NCI-H187 (cell line): ENCODE measurements at regions not wholly inside any gene's neighbourhood (a gene's known extent, or its start where the extent isn't known, plus 50 kb on each side); places are given as distances from the start of the nearest gene placed in this dataset.

ENCODE experiments used
- DNase-seq, 2 experiments: peaks; one replicate each; lab custom pipeline; 2025; lab: John Stamatoyannopoulos, UW

- DNase-seq, result no peak
These were observed 193.4 kb upstream of the STEAP4 start for GRCh38 chr7:88500131-88500530.

DNA sequence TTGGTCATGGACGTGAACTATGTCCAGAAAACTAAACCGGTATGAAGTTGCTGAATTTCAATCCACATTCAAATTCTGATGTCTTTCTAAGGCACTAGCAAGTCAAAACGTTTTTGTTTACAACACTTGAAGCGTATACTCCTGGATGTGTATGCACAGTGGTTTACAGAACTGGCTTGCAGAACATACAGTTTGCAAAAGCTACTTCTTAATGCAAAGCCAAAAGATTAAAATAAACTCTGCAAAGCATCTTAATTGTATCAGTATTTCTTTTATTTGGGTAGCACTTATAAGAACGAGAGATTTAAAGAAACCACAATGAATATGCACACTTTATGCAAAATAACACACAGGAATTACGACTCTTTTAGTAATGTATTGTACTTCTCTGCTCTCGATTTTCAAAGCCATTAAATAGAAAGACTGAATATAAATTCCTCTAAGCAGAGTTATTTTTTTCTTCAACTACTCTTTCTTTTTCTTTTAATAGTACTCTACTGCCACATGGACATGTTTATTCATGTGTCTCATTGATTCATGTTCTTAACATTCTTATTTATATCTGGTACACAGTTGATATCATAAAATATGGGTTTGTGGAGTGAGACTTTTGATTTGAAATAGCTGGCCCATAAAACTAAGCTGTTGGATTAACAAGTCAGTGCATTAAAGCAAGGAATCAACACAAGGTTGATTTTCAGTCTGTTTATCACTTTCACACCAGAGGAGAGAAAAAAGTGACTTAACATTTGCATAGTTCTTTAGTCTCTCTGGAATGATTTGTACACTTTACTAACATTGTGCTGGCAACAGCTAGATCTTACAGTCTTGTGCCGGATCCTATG lies 189.4 kb upstream of the STEAP4 start:
- no peak for DNase-seq

DNA sequence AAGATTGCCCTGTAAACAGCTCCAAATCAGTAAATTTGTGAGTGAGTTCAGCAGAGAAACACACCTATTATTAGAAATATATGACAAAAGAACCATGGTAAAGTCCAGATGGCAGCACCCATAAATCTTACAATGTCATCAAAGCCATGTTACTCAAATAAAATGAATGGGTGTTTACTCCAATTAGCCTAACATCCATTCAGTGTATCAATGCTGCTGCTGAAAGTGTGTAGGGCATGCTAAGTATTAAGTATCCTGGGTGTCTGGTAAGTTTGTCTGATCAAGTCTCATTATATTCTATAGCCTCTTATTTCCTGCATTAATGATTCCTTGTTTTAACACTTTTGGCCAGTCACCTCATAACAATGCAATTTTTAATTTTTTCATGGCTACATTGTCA lies 185.5 kb upstream of the STEAP4 start:
- DNase-seq, result no peak

- no peak for DNase-seq
These were observed 184.2 kb upstream of the STEAP4 start for GRCh38 chr7:88490874-88491273.

GRCh38 chr7:88490161-88490560 lies 183.5 kb upstream of the STEAP4 start:
- no peak for DNase-seq

- no peak for DNase-seq
These were observed 179.1 kb upstream of the STEAP4 start for GRCh38 chr7:88485821-88486220.

GRCh38 chr7:88484551-88484950 lies 177.9 kb upstream of the STEAP4 start:
- no peak for DNase-seq

- no peak for DNase-seq
These were observed 174.2 kb upstream of the STEAP4 start for GRCh38 chr7:88480896-88481295.

DNA sequence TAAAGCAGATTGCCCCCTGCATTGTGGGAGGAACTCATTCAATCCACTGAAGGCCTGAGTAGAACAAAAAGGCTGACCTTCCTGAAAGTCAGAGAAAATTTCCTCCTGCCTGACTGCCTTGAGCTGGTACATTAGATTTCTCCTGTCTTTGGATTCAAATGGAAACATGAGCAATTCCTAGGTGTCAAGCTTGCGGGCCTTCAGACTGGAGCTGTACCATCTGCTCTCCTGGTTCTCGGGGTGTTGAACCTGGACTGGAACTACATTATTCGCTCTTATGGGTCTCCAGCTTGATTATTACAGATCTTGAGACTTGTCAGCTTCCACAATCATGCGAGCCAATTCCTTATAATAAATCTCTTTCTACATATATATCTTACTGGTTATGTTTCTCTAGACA lies 173.6 kb upstream of the STEAP4 start:
- no peak for DNase-seq

DNA sequence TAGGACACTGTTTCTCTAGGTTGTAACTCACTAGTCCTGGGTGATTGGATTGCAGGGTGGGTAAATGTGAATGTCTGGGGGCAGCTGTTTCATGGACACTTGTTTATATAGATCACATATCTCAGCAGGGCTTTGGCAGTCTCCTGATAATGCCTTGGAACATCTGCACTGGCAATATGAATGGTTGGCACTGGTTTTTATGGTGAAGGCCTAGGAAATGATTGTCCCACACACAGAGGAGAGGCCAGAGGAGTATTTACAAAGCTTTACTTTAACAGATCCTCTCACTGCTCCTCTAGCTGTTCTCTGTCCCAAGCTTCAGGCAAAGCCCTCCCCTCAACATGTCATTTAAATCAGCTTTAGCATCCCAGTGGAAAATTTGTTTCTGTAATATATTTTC lies 171.3 kb upstream of the STEAP4 start:
- no peak for DNase-seq

- no peak for DNase-seq
These were observed 158.9 kb upstream of the STEAP4 start for GRCh38 chr7:88465600-88465999.

- no peak for DNase-seq
These were observed 156.1 kb upstream of the STEAP4 start for GRCh38 chr7:88462799-88463198.

GRCh38 chr7:88460650-88461049 lies 154.0 kb upstream of the STEAP4 start:
- DNase-seq, result no peak

- no peak for DNase-seq
These were observed 152.3 kb upstream of the STEAP4 start for GRCh38 chr7:88458946-88459345.

- no peak for DNase-seq
These were observed 151.6 kb upstream of the STEAP4 start for GRCh38 chr7:88458279-88458678.

GRCh38 chr7:88457320-88457719 lies 150.6 kb upstream of the STEAP4 start:
- no peak for DNase-seq

GRCh38 chr7:88456490-88456889 lies 149.8 kb upstream of the STEAP4 start:
- no peak for DNase-seq

GRCh38 chr7:88455696-88456095 lies 149.0 kb upstream of the STEAP4 start:
- DNase-seq, result no peak

GRCh38 chr7:88452646-88453045 lies 146.0 kb upstream of the STEAP4 start:
- no peak for DNase-seq

GRCh38 chr7:88450874-88451273 lies 144.2 kb upstream of the STEAP4 start:
- DNase-seq, result no peak

DNA sequence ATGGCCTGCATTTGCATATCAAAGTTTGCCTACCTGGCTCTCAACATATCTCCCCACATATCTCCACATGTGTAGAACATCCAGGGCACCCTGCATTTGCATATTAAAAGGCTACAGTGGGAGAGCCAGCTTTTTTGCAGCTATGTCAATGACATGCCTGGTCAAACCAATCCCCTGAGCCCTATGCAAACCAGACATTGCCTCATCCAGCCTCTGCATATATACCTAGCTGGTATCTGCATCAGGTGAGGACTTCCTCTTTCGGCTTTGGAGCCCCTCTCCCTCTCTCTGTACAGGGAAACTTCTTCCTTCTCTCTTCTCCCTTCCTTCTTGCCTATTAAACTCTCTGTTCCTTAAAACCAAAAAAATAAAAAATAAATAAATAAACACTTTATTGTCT lies 142.7 kb upstream of the STEAP4 start:
- DNase-seq, result no peak

GRCh38 chr7:88442413-88442812 lies 135.7 kb upstream of the STEAP4 start:
- DNase-seq, result no peak

- DNase-seq, result no peak
These were observed 130.4 kb upstream of the STEAP4 start for GRCh38 chr7:88437132-88437531.

DNA sequence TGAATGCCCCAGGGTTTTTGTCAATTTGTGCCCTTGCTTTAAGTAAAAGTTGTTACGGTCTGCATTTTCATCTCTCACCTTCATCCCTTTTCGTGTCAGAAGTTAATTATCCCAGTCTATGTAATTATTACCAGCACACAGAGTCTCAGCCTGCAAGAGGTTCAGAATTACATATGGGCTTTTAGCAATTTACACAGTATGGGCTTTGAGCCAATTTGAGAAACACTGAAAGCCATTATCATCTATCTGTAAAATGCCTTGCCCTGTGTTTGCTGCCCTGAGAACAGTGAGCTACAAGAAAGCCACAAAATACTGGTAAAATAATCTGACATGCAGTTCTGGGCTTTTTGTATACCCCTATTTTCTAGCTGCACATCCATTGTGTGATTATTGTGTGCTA lies 125.6 kb upstream of the STEAP4 start:
- no peak for DNase-seq
